Thyroid gland (tissue), 4 donors: ENCODE measurements at regions not wholly inside any gene's neighbourhood (a gene's known extent, or its start where the extent isn't known, plus 50 kb on each side); places are given as distances from the start of the nearest gene placed in this dataset.

ENCODE experiments used
- POLR2A ChIP-seq, 2 donors: fragments of 450-650 bp; IDR thresholded peaks; one replicate each; pipeline ENCODE4 v1.6.1; 2017; ENCODE audit warnings: antibody characterized with exemption in 2 of 2, mild to moderate bottlenecking in 2 of 2, moderate library complexity in 1 of 2
- TF ChIP-seq, protein P1 (sequence below), 6 experiments: fragments of 200-600 bp in 3 of 6; fragments of 450-650 bp in 3 of 6; sonication (generic) in 3 of 6; IDR thresholded peaks; one replicate each; pipeline ENCODE4 v1.5.1; 2016 to 2019; ENCODE audit warnings: antibody characterized with exemption in 6 of 6, mild to moderate bottlenecking in 2 of 6, inconsistent platforms in 1 of 6, moderate library complexity in 1 of 6

DNA sequence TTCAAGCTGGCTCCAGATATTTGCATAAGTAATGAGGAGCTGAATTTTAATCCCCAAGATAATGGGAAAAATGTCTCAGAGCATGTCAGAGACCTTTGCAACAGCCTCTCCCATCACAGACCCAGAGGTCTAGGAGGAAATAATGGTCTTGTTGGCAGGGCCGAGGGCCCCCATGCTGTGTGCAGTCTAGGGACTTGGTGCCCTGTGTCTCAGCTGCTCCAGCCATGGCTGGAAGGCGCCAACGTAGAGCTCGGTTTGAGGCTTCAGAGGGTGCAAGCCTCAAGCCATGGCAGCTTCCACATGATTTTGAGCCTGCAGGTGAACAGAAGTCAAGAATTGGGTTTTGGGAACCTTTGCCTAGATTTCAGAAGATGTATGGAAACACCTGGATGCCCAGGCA, 134.7 kb downstream of the LYPLAL1 start:
- TF ChIP-seq, protein P1, sequence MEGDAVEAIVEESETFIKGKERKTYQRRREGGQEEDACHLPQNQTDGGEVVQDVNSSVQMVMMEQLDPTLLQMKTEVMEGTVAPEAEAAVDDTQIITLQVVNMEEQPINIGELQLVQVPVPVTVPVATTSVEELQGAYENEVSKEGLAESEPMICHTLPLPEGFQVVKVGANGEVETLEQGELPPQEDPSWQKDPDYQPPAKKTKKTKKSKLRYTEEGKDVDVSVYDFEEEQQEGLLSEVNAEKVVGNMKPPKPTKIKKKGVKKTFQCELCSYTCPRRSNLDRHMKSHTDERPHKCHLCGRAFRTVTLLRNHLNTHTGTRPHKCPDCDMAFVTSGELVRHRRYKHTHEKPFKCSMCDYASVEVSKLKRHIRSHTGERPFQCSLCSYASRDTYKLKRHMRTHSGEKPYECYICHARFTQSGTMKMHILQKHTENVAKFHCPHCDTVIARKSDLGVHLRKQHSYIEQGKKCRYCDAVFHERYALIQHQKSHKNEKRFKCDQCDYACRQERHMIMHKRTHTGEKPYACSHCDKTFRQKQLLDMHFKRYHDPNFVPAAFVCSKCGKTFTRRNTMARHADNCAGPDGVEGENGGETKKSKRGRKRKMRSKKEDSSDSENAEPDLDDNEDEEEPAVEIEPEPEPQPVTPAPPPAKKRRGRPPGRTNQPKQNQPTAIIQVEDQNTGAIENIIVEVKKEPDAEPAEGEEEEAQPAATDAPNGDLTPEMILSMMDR (IDR thresholded peaks at IDR 0.05), result no peak
- no peak for TF ChIP-seq POLR2A (IDR thresholded peaks at IDR 0.05)
